Esophagus squamous epithelium (tissue), 4 donors: ENCODE measurements at regions not wholly inside any gene's neighbourhood (a gene's known extent, or its start where the extent isn't known, plus 50 kb on each side); places are given as distances from the start of the nearest gene placed in this dataset.

Source experiments
- POLR2A ChIP-seq, 4 donors: fragments of 450-650 bp; IDR thresholded peaks; one replicate each; pipeline ENCODE4 v1.6.1; 2017; ENCODE audit warnings: antibody characterized with exemption in 4 of 4, mild to moderate bottlenecking in 4 of 4, moderate library complexity in 3 of 4
- TF ChIP-seq, protein P1 (sequence below), 6 experiments: fragments of 450-650 bp in 4 of 6; fragments of 200-600 bp in 2 of 6; sonication (generic) in 2 of 6; IDR thresholded peaks; one replicate each; pipeline ENCODE4 v1.5.1; 2016 to 2019; ENCODE audit warnings: antibody characterized with exemption in 6 of 6, mild to moderate bottlenecking in 4 of 6, moderate library complexity in 4 of 6

DNA sequence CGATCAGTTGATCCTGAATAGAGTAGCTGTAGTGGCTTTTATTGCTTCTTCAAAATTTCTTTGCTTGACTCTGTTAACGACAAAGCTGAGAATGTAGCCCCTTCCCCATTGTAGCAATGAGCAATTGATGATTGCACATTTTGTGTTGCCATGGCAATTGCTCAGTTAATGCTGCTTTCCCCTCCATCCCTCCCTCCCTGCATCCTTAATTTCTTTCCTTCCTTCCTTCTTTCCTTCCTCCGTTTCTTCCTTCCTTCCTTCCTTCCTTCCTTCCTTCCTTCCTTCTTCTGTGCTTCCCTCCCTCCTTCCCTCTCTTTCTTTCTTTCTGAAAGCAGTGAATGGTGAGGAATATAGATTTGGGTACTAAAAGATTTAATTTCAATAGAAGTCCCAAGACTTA lies 557.3 kb upstream of the MAP3K7 start:
- TF ChIP-seq, protein P1, sequence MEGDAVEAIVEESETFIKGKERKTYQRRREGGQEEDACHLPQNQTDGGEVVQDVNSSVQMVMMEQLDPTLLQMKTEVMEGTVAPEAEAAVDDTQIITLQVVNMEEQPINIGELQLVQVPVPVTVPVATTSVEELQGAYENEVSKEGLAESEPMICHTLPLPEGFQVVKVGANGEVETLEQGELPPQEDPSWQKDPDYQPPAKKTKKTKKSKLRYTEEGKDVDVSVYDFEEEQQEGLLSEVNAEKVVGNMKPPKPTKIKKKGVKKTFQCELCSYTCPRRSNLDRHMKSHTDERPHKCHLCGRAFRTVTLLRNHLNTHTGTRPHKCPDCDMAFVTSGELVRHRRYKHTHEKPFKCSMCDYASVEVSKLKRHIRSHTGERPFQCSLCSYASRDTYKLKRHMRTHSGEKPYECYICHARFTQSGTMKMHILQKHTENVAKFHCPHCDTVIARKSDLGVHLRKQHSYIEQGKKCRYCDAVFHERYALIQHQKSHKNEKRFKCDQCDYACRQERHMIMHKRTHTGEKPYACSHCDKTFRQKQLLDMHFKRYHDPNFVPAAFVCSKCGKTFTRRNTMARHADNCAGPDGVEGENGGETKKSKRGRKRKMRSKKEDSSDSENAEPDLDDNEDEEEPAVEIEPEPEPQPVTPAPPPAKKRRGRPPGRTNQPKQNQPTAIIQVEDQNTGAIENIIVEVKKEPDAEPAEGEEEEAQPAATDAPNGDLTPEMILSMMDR (IDR thresholded peaks at IDR 0.05) = no peak
- TF ChIP-seq POLR2A (IDR thresholded peaks at IDR 0.05) = no peak
